RWPE1 (cell line): ENCODE measurements at regions not wholly inside any gene's neighbourhood (a gene's known extent, or its start where the extent isn't known, plus 50 kb on each side); places are given as distances from the start of the nearest gene placed in this dataset.

Experiments
- CTCF ChIA-PET: fragments of 350-600 bp; sonication (Branson Sonifier 250); formaldehyde crosslinking; extraction: SDS; loops from one replicate; lab custom pipeline; 2021; lab: Yijun Ruan, JAX
- POLR2A ChIA-PET: fragments of 400-600 bp; formaldehyde crosslinking; extraction: SDS; loops from one replicate; lab custom pipeline; 2020; ENCODE audit warnings: antibody characterized with exemption; ENCODE audit not compliant: low non-redundant PET; lab: Yijun Ruan, JAX
- DNase-seq: peaks from one replicate; pipeline ENCODE4 v3.0.0; 2012; ENCODE audit warnings: low spot score
- H3K27ac ChIP-seq: fragments of 450-650 bp; 2 replicates; pipeline ENCODE4 v1.5.1; 2017
- TF ChIP-seq, protein P1 (sequence below): fragments of 450-650 bp; conservative IDR thresholded peaks from 2 replicates; pipeline ENCODE4 v1.5.1; 2017; ENCODE audit warnings: low read depth, mild to moderate bottlenecking

DNA sequence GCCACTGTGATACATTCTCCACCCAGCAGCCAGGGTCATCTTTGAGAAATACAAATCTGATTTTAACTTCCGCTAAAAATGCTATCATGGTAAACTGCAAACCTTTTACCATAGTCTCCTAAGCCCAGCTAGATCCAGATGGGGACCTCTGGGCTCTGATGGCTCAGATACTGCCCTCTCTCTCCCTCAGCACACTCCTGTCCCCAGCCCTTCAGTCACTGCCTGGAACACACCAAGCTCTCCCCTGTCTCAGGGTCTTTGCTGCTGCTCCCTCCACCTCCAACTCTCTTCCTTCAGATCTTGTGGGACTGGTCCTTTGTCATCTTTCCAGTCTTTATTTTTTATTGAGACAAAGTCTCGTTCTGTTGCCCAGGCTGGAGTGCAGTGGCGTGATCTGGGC lies 65.1 kb downstream of the SPRY4 start:
- ChIA-PET CTCF (interaction anchor here (0.5 kb wide), 1 partner anchor 695 kb away, joined by 5 read pairs; no protein-coding TSS in a partner anchor), POLR2A (no interaction called here)
- DNase-seq: no peak

DNA sequence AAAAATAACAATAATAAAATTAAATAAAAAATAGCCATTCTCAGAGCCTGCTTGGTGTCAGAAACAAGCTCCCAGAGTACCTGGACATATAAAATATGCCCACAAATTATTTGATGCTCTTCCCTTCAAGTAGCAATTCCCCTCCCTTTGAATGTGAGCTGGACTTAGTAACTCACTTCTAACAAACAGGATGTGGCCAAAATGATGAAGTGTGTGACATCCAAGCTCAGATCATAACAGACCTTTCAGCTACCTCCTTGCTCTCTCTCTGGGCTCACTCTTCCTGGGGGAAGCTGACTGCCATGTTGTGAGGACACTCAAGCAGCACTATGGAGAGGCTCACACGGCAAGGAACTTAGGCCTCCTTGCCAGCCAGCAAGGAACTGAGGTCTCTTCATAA lies 69.0 kb downstream of the SPRY4 start:
- no peak for DNase-seq
- CTCF ChIA-PET: no interaction called here
- TF ChIP-seq, protein P1, sequence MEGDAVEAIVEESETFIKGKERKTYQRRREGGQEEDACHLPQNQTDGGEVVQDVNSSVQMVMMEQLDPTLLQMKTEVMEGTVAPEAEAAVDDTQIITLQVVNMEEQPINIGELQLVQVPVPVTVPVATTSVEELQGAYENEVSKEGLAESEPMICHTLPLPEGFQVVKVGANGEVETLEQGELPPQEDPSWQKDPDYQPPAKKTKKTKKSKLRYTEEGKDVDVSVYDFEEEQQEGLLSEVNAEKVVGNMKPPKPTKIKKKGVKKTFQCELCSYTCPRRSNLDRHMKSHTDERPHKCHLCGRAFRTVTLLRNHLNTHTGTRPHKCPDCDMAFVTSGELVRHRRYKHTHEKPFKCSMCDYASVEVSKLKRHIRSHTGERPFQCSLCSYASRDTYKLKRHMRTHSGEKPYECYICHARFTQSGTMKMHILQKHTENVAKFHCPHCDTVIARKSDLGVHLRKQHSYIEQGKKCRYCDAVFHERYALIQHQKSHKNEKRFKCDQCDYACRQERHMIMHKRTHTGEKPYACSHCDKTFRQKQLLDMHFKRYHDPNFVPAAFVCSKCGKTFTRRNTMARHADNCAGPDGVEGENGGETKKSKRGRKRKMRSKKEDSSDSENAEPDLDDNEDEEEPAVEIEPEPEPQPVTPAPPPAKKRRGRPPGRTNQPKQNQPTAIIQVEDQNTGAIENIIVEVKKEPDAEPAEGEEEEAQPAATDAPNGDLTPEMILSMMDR: no peak
- H3K27ac ChIP-seq: no peak overlapping the region
- POLR2A ChIA-PET: no interaction called here

More for the DNA sequence above, 65.1 kb downstream of the SPRY4 start:
- TF ChIP-seq, protein P1: no peak
- H3K27ac ChIP-seq: no peak overlapping the region

GRCh38 chr5:142254431-142254830 lies 70.4 kb downstream of the SPRY4 start:
- H3K27ac ChIP-seq: no peak overlapping the region
- ChIA-PET POLR2A (no interaction called here), CTCF (no interaction called here)
- TF ChIP-seq, protein P1: no peak
- DNase-seq: no peak

- H3K27ac ChIP-seq: no peak overlapping the region
- POLR2A ChIA-PET: no interaction called here
- CTCF ChIA-PET: interaction anchor here (0.6 kb wide), 1 partner anchor 86 kb away, joined by 4 read pairs; no protein-coding TSS in a partner anchor
- DNase-seq: no peak
- TF ChIP-seq, protein P1: no peak
Observed at GRCh38 chr5:142253938-142254337, 70.9 kb downstream of the SPRY4 start.

GRCh38 chr5:142250119-142250518 lies 74.7 kb downstream of the SPRY4 start:
- POLR2A ChIA-PET: interaction anchor here (0.8 kb wide), 1 partner anchor 26 kb away, joined by 3 read pairs; no protein-coding TSS in a partner anchor
- DNase-seq: no peak
- no peak overlapping the region for H3K27ac ChIP-seq
- CTCF ChIA-PET: interaction anchor here (0.6 to 0.9 kb wide), 2 partner anchors 293 to 335 kb away, joined by 3 to 4 read pairs; no protein-coding TSS in a partner anchor
- TF ChIP-seq, protein P1: no peak

GRCh38 chr5:142248853-142249462 lies 75.9 kb downstream of the SPRY4 start:
- CTCF ChIA-PET: no interaction called here
- DNase-seq: no peak
- POLR2A ChIA-PET: no interaction called here
- TF ChIP-seq, protein P1: no peak
- H3K27ac ChIP-seq: no peak overlapping the region
